ENCODE measurements at regions not wholly inside any gene's neighbourhood (a gene's known extent, or its start where the extent isn't known, plus 50 kb on each side); places are given as distances from the start of the nearest gene placed in this dataset.

DNA sequence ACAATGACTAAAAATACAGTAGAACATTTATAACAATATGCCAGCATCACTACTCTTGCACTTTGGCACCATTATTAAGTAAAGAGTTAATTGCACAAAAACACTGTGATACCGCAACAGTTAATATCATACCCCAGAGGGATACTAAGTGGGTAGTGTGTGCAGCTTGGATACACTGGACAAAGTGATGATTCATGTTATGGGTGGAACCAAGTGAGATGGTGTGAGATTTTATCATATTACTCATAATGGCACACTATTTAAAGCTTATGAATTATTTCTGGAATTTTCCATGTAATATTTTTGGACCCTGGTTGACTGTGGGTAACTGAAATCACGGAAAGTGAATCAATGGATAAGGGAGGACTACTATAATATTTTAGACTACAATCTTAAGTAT is 265.3 kb downstream of the PCDH18 start:
- TF ChIP-seq EZH2phosphoT487 (IDR thresholded peaks at IDR 0.05) (no peak), EZH2 (IDR thresholded peaks at IDR 0.05) (no peak)
- TF ChIP-seq, protein P1, sequence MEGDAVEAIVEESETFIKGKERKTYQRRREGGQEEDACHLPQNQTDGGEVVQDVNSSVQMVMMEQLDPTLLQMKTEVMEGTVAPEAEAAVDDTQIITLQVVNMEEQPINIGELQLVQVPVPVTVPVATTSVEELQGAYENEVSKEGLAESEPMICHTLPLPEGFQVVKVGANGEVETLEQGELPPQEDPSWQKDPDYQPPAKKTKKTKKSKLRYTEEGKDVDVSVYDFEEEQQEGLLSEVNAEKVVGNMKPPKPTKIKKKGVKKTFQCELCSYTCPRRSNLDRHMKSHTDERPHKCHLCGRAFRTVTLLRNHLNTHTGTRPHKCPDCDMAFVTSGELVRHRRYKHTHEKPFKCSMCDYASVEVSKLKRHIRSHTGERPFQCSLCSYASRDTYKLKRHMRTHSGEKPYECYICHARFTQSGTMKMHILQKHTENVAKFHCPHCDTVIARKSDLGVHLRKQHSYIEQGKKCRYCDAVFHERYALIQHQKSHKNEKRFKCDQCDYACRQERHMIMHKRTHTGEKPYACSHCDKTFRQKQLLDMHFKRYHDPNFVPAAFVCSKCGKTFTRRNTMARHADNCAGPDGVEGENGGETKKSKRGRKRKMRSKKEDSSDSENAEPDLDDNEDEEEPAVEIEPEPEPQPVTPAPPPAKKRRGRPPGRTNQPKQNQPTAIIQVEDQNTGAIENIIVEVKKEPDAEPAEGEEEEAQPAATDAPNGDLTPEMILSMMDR (IDR thresholded peaks at IDR 0.05), result no peak
- H3K27me3 ChIP-seq, result no peaks in the 10 kb centered on the region
- H3K4me3 Mint-ChIP-seq, result no peak overlapping the region

DNA sequence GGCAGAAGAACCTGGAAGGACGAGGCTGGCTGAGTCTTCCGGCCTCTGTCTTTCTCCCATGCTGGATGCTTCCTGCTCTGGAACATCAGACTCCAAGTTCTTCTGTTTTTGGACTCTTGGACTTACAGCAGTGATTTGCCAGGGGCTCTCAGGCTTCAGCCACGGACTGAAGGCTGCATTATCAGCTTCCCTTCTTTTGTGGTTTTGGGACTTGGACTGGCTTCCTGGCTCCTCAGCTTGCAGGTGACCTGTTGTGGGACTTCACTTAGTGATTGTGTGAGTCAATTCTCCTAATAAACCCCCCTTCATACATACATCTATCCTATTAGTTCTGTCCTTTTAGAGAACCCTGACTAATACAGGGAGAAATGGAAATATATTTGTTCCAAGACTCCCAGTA is 265.8 kb downstream of the PCDH18 start:
- no peaks in the 10 kb centered on the region for H3K9me3 ChIP-seq (ENCODE audit: low read depth)
- H3K36me3 ChIP-seq, result no peaks in the 10 kb centered on the region
- H4K20me1 ChIP-seq (ENCODE audit: low read depth), result no peaks in the 10 kb centered on the region
- Mint-ChIP-seq H3K27me3 (ENCODE audit: insufficient read depth, low read depth) (no peaks in the 10 kb centered on the region), H3K9me3 (no peaks in the 10 kb centered on the region), H3K27ac (no peak overlapping the region), H3K4me3 (no peak overlapping the region), H3K4me1 (peaks cover 3% of the 10 kb centered on the region), H3K36me3 (no peaks in the 10 kb centered on the region)
- H3K4me3 ChIP-seq, result no peak overlapping the region
- no peaks in the 10 kb centered on the region for H3F3A ChIP-seq (ENCODE audit: low read depth)
- no peaks in the 10 kb centered on the region for H3K27me3 ChIP-seq
- no peak overlapping the region for H3K27ac ChIP-seq
- DNase-seq (ENCODE audit: low spot score), result no peak
- H2AFZ ChIP-seq (replicated peaks), result no peak overlapping the region
- no peaks in the 10 kb centered on the region for H3K79me2 ChIP-seq (ENCODE audit: low read depth)
- H3K4me2 ChIP-seq, result no peak overlapping the region
- TF ChIP-seq, protein P1 (IDR thresholded peaks at IDR 0.05), result no peak
- TF ChIP-seq EZH2phosphoT487 (IDR thresholded peaks at IDR 0.05), result no peak
- TF ChIP-seq EZH2 (IDR thresholded peaks at IDR 0.05), result no peak
- peaks cover 7% of the 10 kb centered on the region for H3K4me1 ChIP-seq
- no peak overlapping the region for H3K9ac ChIP-seq

More for the DNA sequence above, 265.3 kb downstream of the PCDH18 start:
- DNase-seq (ENCODE audit: low spot score), result no peak
- Histone ChIP-seq H3K27ac (no peak overlapping the region), H2AFZ (replicated peaks) (no peak overlapping the region), H3K79me2 (ENCODE audit: low read depth) (no peaks in the 10 kb centered on the region), H3K4me3 (no peak overlapping the region), H3K36me3 (no peaks in the 10 kb centered on the region), H3K4me1 (peaks cover 7% of the 10 kb centered on the region), H3K4me2 (no peak overlapping the region), H4K20me1 (ENCODE audit: low read depth) (no peaks in the 10 kb centered on the region), H3K9me3 (ENCODE audit: low read depth) (no peaks in the 10 kb centered on the region), H3F3A (ENCODE audit: low read depth) (no peaks in the 10 kb centered on the region), H3K9ac (no peak overlapping the region)
- Mint-ChIP-seq H3K9me3 (no peaks in the 10 kb centered on the region), H3K36me3 (no peaks in the 10 kb centered on the region), H3K27me3 (ENCODE audit: insufficient read depth, low read depth) (no peaks in the 10 kb centered on the region), H3K27ac (no peak overlapping the region), H3K4me1 (peaks cover 3% of the 10 kb centered on the region)

DNA sequence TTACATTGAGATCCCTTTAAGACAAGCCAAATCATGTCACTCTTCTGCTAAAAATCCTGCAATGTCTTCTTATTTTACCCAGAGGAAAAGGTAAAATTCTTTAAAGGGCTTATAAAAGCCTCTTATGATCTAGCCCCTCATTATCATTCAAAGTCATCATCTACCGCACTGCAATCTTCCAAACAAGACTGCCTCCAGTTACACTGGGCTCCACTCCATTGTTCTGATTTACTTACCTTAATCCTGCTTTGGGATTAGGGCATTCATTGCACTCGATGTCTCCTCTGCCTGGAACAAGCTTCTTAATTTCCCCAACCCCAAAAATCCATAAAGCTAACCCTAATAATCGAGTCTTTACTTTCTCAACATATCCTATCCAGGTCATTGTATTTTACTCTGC is 269.1 kb downstream of the PCDH18 start:
- peak; percentile 63 for DNase-seq (ENCODE audit: low spot score)
- no peak overlapping the region for H3K9ac ChIP-seq
- H3K4me2 ChIP-seq, result no peak overlapping the region
- H3K36me3 ChIP-seq, result no peaks in the 10 kb centered on the region
- TF ChIP-seq EZH2 (IDR thresholded peaks at IDR 0.05) (no peak), EZH2phosphoT487 (IDR thresholded peaks at IDR 0.05) (no peak)
- TF ChIP-seq, protein P1 (IDR thresholded peaks at IDR 0.05), result no peak
- no peaks in the 10 kb centered on the region for H3K9me3 Mint-ChIP-seq
- no peaks in the 10 kb centered on the region for H3K27me3 ChIP-seq
- H3F3A ChIP-seq (ENCODE audit: low read depth), result no peaks in the 10 kb centered on the region
- peaks cover 5% of the 10 kb centered on the region for H3K27me3 Mint-ChIP-seq (ENCODE audit: insufficient read depth, low read depth)
- H3K27ac ChIP-seq, result no peak overlapping the region
- peaks cover 7% of the 10 kb centered on the region for H3K4me1 ChIP-seq
- H3K36me3 Mint-ChIP-seq, result no peaks in the 10 kb centered on the region
- H3K27ac Mint-ChIP-seq, result no peak overlapping the region
- no peaks in the 10 kb centered on the region for H4K20me1 ChIP-seq (ENCODE audit: low read depth)
- no peak overlapping the region for H2AFZ ChIP-seq (replicated peaks)
- no peak overlapping the region for H3K4me3 ChIP-seq
- H3K79me2 ChIP-seq (ENCODE audit: low read depth), result no peaks in the 10 kb centered on the region
- H3K4me3 Mint-ChIP-seq, result no peak overlapping the region
- no peaks in the 10 kb centered on the region for H3K9me3 ChIP-seq (ENCODE audit: low read depth)
- H3K4me1 Mint-ChIP-seq, result peaks cover 3% of the 10 kb centered on the region
